ENCODE measurements at regions not wholly inside any gene's neighbourhood (a gene's known extent, or its start where the extent isn't known, plus 50 kb on each side); places are given as distances from the start of the nearest gene placed in this dataset.

GRCh38 chr6:167445568-167445967 is 120.7 kb downstream of the TTLL2 start:
- no peaks in the 10 kb centered on the region for H3K27me3 Mint-ChIP-seq
- H3K36me3 Mint-ChIP-seq, result no peaks in the 10 kb centered on the region
- H3K27ac Mint-ChIP-seq, result no peak overlapping the region
- no peak overlapping the region for H3K4me3 Mint-ChIP-seq
- Histone ChIP-seq H3K27ac (ENCODE audit: low read depth, low read length) (no peak overlapping the region), H3K4me1 (ENCODE audit: insufficient read depth, low read length) (no peaks in the 10 kb centered on the region), H3K9me3 (ENCODE audit: control insufficient read depth in 1 of 2, low read length in 2 of 2) (no peaks in the 10 kb centered on the region), H3K27me3 (ENCODE audit: insufficient read depth, low read length) (no peaks in the 10 kb centered on the region), H3K4me3 (ENCODE audit: low read length in 2 of 2) (no peak overlapping the region), H3K36me3 (ENCODE audit: insufficient read depth, low read length) (no peaks in the 10 kb centered on the region)
- H3K9me3 Mint-ChIP-seq, result no peaks in the 10 kb centered on the region
- intact Hi-C loops (cut with micrococcal nuclease), result no loop called here
- ChIA-PET POLR2A (ENCODE audit: partially characterized antibody) (no interaction called here), CTCF (ENCODE audit: partially characterized antibody) (no interaction called here)
- H3K4me1 Mint-ChIP-seq, result no peaks in the 10 kb centered on the region
- no peak for DNase-seq

- H3K27ac ChIP-seq (ENCODE audit: low read depth, low read length), result no peak overlapping the region
- ChIA-PET POLR2A (ENCODE audit: partially characterized antibody) (no interaction called here), CTCF (ENCODE audit: partially characterized antibody) (no interaction called here)
- Mint-ChIP-seq H3K4me3 (no peak overlapping the region), H3K27ac (no peak overlapping the region), H3K4me1 (no peaks in the 10 kb centered on the region), H3K36me3 (no peaks in the 10 kb centered on the region), H3K9me3 (no peaks in the 10 kb centered on the region), H3K27me3 (no peaks in the 10 kb centered on the region)
- no peaks in the 10 kb centered on the region for H3K36me3 ChIP-seq (ENCODE audit: insufficient read depth, low read length)
- no peak for DNase-seq
- H3K4me3 ChIP-seq (ENCODE audit: low read length in 2 of 2), result no peak overlapping the region
- H3K4me1 ChIP-seq (ENCODE audit: insufficient read depth, low read length), result no peaks in the 10 kb centered on the region
- H3K9me3 ChIP-seq (ENCODE audit: control insufficient read depth in 1 of 2, low read length in 2 of 2), result no peaks in the 10 kb centered on the region
- H3K27me3 ChIP-seq (ENCODE audit: insufficient read depth, low read length), result no peaks in the 10 kb centered on the region
- intact Hi-C loops (cut with micrococcal nuclease), result no loop called here
Measured at GRCh38 chr6:167446046-167446445, 121.2 kb downstream of the TTLL2 start.

- no peak overlapping the region for H3K4me3 ChIP-seq (ENCODE audit: low read length in 2 of 2)
- H3K4me3 Mint-ChIP-seq, result no peak overlapping the region
Measured at GRCh38 chr6:167446971-167447370, 122.1 kb downstream of the TTLL2 start.

GRCh38 chr6:167448378-167448777 is 123.5 kb downstream of the TTLL2 start:
- POLR2A ChIA-PET (ENCODE audit: partially characterized antibody), result no interaction called here
- H3K27me3 Mint-ChIP-seq, result no peaks in the 10 kb centered on the region
- no peak overlapping the region for H3K4me3 Mint-ChIP-seq
- no peaks in the 10 kb centered on the region for H3K27me3 ChIP-seq (ENCODE audit: insufficient read depth, low read length)
- no peak overlapping the region for H3K4me3 ChIP-seq (ENCODE audit: low read length in 2 of 2)
- CTCF ChIA-PET (ENCODE audit: partially characterized antibody), result no interaction called here
- H3K4me1 Mint-ChIP-seq, result no peaks in the 10 kb centered on the region
- DNase-seq, result no peak
- H3K36me3 ChIP-seq (ENCODE audit: insufficient read depth, low read length), result no peaks in the 10 kb centered on the region
- no peak overlapping the region for H3K27ac ChIP-seq (ENCODE audit: low read depth, low read length)
- H3K4me1 ChIP-seq (ENCODE audit: insufficient read depth, low read length), result no peaks in the 10 kb centered on the region
- H3K27ac Mint-ChIP-seq, result no peak overlapping the region
- H3K9me3 ChIP-seq (ENCODE audit: control insufficient read depth in 1 of 2, low read length in 2 of 2), result no peaks in the 10 kb centered on the region
- H3K36me3 Mint-ChIP-seq, result no peaks in the 10 kb centered on the region
- intact Hi-C loops (cut with micrococcal nuclease), result no loop called here
- H3K9me3 Mint-ChIP-seq, result no peaks in the 10 kb centered on the region

More at GRCh38 chr6:167446971-167447370, 122.1 kb downstream of the TTLL2 start:
- no peaks in the 10 kb centered on the region for H3K27me3 Mint-ChIP-seq
- ChIA-PET POLR2A (ENCODE audit: partially characterized antibody) (no interaction called here), CTCF (ENCODE audit: partially characterized antibody) (no interaction called here)
- no peaks in the 10 kb centered on the region for H3K36me3 Mint-ChIP-seq
- no peak overlapping the region for H3K27ac Mint-ChIP-seq
- H3K4me1 ChIP-seq (ENCODE audit: insufficient read depth, low read length), result no peaks in the 10 kb centered on the region
- intact Hi-C loops (cut with micrococcal nuclease), result no loop called here
- no peaks in the 10 kb centered on the region for H3K9me3 Mint-ChIP-seq
- no peaks in the 10 kb centered on the region for H3K27me3 ChIP-seq (ENCODE audit: insufficient read depth, low read length)
- no peak overlapping the region for H3K27ac ChIP-seq (ENCODE audit: low read depth, low read length)
- H3K36me3 ChIP-seq (ENCODE audit: insufficient read depth, low read length), result no peaks in the 10 kb centered on the region
- no peaks in the 10 kb centered on the region for H3K9me3 ChIP-seq (ENCODE audit: control insufficient read depth in 1 of 2, low read length in 2 of 2)
- no peak for DNase-seq
- no peaks in the 10 kb centered on the region for H3K4me1 Mint-ChIP-seq

GRCh38 chr6:167449094-167449861 is 124.4 kb downstream of the TTLL2 start:
- Mint-ChIP-seq H3K27ac (no peak overlapping the region), H3K4me3 (no peak overlapping the region), H3K9me3 (no peaks in the 10 kb centered on the region), H3K27me3 (no peaks in the 10 kb centered on the region), H3K4me1 (no peaks in the 10 kb centered on the region), H3K36me3 (no peaks in the 10 kb centered on the region)
- no peaks in the 10 kb centered on the region for H3K9me3 ChIP-seq (ENCODE audit: control insufficient read depth in 1 of 2, low read length in 2 of 2)
- DNase-seq, result no peak
- H3K36me3 ChIP-seq (ENCODE audit: insufficient read depth, low read length), result no peaks in the 10 kb centered on the region
- H3K27ac ChIP-seq (ENCODE audit: low read depth, low read length), result no peak overlapping the region
- intact Hi-C loops (cut with micrococcal nuclease), result no loop called here
- H3K4me1 ChIP-seq (ENCODE audit: insufficient read depth, low read length), result no peaks in the 10 kb centered on the region
- CTCF ChIA-PET (ENCODE audit: partially characterized antibody), result no interaction called here
- no peaks in the 10 kb centered on the region for H3K27me3 ChIP-seq (ENCODE audit: insufficient read depth, low read length)
- POLR2A ChIA-PET (ENCODE audit: partially characterized antibody), result no interaction called here
- no peak overlapping the region for H3K4me3 ChIP-seq (ENCODE audit: low read length in 2 of 2)

DNA sequence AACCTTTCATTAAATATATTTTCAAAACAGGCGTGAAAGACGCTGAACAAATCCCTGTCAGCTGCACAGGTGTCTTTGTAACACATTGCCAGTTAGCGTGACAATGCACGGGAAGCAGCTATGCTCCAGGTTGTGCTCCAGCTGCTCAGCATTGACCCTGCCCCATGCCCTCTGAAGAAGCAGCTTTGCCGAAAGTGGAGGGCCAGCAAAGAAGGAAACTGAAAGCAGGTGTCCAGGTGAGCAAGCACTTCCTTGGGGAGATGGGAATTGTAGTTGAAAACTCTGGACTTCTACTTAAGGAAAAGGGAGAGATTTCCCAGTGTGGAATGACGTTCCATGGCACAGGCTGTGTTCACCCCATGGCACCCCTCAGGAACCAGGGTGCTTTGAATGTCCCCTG is 125.7 kb downstream of the TTLL2 start:
- Histone ChIP-seq H3K4me1 (ENCODE audit: insufficient read depth, low read length) (no peaks in the 10 kb centered on the region), H3K36me3 (ENCODE audit: insufficient read depth, low read length) (no peaks in the 10 kb centered on the region), H3K9me3 (ENCODE audit: control insufficient read depth in 1 of 2, low read length in 2 of 2) (no peaks in the 10 kb centered on the region), H3K4me3 (ENCODE audit: low read length in 2 of 2) (no peak overlapping the region), H3K27ac (ENCODE audit: low read depth, low read length) (no peak overlapping the region), H3K27me3 (ENCODE audit: insufficient read depth, low read length) (no peaks in the 10 kb centered on the region)
- Mint-ChIP-seq H3K4me3 (no peak overlapping the region), H3K36me3 (no peaks in the 10 kb centered on the region), H3K9me3 (no peaks in the 10 kb centered on the region), H3K27ac (no peak overlapping the region), H3K27me3 (no peaks in the 10 kb centered on the region), H3K4me1 (no peaks in the 10 kb centered on the region)
- POLR2A ChIA-PET (ENCODE audit: partially characterized antibody), result no interaction called here
- no peak for DNase-seq
- CTCF ChIA-PET (ENCODE audit: partially characterized antibody), result no interaction called here
- intact Hi-C loops (cut with micrococcal nuclease), result no loop called here

DNA sequence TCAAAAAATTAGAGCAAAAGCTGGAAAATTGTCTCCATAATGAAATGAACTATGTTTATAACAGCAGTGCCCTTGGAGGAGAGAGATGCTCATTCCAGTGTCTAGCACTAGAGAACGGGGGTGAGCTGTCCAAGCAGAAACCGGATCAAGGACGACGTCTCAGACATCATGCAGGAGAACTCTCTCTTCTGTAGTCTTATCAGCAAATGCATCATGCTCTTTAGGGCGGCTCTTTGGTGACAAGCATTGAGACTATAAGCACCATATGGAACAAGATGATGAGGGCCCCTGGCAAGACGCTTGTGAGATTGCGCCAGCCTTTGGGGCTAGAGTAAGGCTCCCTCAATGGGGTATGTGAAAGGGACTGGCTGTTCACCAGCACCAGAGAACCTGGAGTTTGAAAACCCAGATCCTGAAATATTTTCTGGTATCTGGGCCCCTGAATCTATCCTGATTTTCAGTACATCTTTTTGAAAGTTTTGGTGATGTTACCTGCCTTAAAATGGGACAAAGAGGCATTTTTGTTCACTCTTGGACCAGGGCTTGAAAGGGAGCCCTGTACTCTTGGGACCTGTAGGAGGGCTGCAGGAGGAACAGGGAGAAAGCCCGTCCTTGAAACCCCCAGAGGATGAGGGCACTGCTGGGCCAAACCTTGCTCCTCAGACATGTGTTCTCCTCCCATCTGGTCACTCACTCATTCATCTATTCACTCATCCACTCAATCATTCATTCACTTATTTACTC is 127.6 kb downstream of the TTLL2 start:
- Mint-ChIP-seq H3K27me3 (peaks cover 0 to 6% of the 10 kb centered on the region in 2 donors), H3K36me3 (no peaks in the 10 kb centered on the region), H3K27ac (no peak overlapping the region), H3K9me3 (peaks cover 0 to 3% (median 0%) of the 10 kb centered on the region in 8 donors), H3K4me3 (no peak overlapping the region), H3K4me1 (no peaks in the 10 kb centered on the region)
- ChIA-PET POLR2A (ENCODE audit: partially characterized antibody) (no interaction called here), CTCF (ENCODE audit: partially characterized antibody) (no interaction called here)
- H3K27me3 ChIP-seq (ENCODE audit: insufficient read depth, low read length), result no peaks in the 10 kb centered on the region
- H3K4me1 ChIP-seq (ENCODE audit: insufficient read depth, low read length), result no peaks in the 10 kb centered on the region
- H3K27ac ChIP-seq (ENCODE audit: low read depth, low read length), result no peak overlapping the region
- H3K36me3 ChIP-seq (ENCODE audit: insufficient read depth, low read length), result no peaks in the 10 kb centered on the region
- DNase-seq, result no peak
- H3K9me3 ChIP-seq (ENCODE audit: control insufficient read depth in 1 of 2, low read length in 2 of 2), result no peaks in the 10 kb centered on the region
- intact Hi-C loops (cut with micrococcal nuclease), result no loop called here
- no peak overlapping the region for H3K4me3 ChIP-seq (ENCODE audit: low read length in 2 of 2)

All from CD4-positive, alpha-beta memory T cell (primary cell).